GM12865 (cell line): ENCODE measurements at regions not wholly inside any gene's neighbourhood (a gene's known extent, or its start where the extent isn't known, plus 50 kb on each side); places are given as distances from the start of the nearest gene placed in this dataset.

ENCODE experiments used
- DNase-seq: peaks from one replicate; pipeline ENCODE4 v3.0.0; 2010; ENCODE audit warnings: low read depth
- H3K4me3 ChIP-seq: 2 replicates; pipeline ENCODE4 v1.5.1; 2011; ENCODE audit warnings: mild to moderate bottlenecking, low read depth, low read length, control low read depth
- CTCF ChIP-seq: IDR thresholded peaks from 2 replicates; pipeline ENCODE4 v1.5.1; 2011; ENCODE audit warnings: low read length, control low read depth, low read depth, inconsistent platforms; ENCODE audit not compliant: insufficient read depth; ENCODE audit errors: missing control alignments

- H3K4me3 ChIP-seq: no peak overlapping the region
- DNase-seq: no peak
- no peak for TF ChIP-seq CTCF
Measured at GRCh38 chr7:35891004-35891830, 90.4 kb downstream of the SEPTIN7 start.

GRCh38 chr7:35893649-35894048 lies 92.8 kb downstream of the SEPTIN7 start:
- no peak for TF ChIP-seq CTCF
- no peak overlapping the region for H3K4me3 ChIP-seq
- no peak for DNase-seq

GRCh38 chr7:35894721-35895120 lies 93.9 kb downstream of the SEPTIN7 start:
- H3K4me3 ChIP-seq: no peak overlapping the region
- DNase-seq: no peak
- TF ChIP-seq CTCF: no peak

GRCh38 chr7:35900651-35901050 lies 99.8 kb downstream of the SEPTIN7 start:
- no peak for DNase-seq
- TF ChIP-seq CTCF: no peak
- H3K4me3 ChIP-seq: no peak overlapping the region

- no peak overlapping the region for H3K4me3 ChIP-seq
- TF ChIP-seq CTCF: no peak
- DNase-seq: no peak
Measured at GRCh38 chr7:35905555-35905954, 104.7 kb downstream of the SEPTIN7 start.

- peak; percentile 89 for DNase-seq
- TF ChIP-seq CTCF: peak; percentile 86
- H3K4me3 ChIP-seq: no peak overlapping the region
Measured at GRCh38 chr7:35906191-35906908, 105.5 kb downstream of the SEPTIN7 start.
